K562 (cell line): ENCODE measurements at regions not wholly inside any gene's neighbourhood (a gene's known extent, or its start where the extent isn't known, plus 50 kb on each side); places are given as distances from the start of the nearest gene placed in this dataset.

Experiments used
- ATAC-seq: fragments of 200-7000 bp; cut with Tn5 transposase; 3 replicates; pipeline ENCODE4 v1.9.1; 2020; ENCODE audit warnings: moderate library complexity
- BruUV-seq: library from RNA; stranded (reverse); fragments of 400-500 nt; replicated peaks from 2 replicates; lab custom pipeline; 2021; lab: Mats Ljungman, UMichigan
- CTCF ChIA-PET: fragments of 300-600 bp; formaldehyde crosslinking; extraction: SDS; loops from one replicate; lab custom pipeline; 2021; ENCODE audit warnings: low intra/inter-chr PET ratio; lab: Yijun Ruan, JAX
- POLR2A ChIA-PET: fragments of 300-600, 350-650 bp; sonication (Branson Sonifier 250); formaldehyde crosslinking; extraction: SDS; loops from one replicate; lab custom pipeline; 2021; ENCODE audit warnings: antibody characterized with exemption, inconsistent platforms; lab: Yijun Ruan, JAX
- DNase-seq, 4 experiments: peaks; one replicate each; pipeline versions ENCODE4 v3.0.0 to v3.0.0-alpha.2; 2011 to 2018; ENCODE audit warnings: low spot score in 3 of 4, mixed read lengths in 3 of 4; ENCODE audit errors: extremely low read depth in 1 of 4
- FAIRE-seq: peaks from 2 replicates; lab custom pipeline; 2011; peaks lifted over from hg19 to GRCh38; lab: Jason Lieb, UNC
- H2AFZ ChIP-seq: 2 replicates; pipeline ENCODE4 v1.6.0; 2011; ENCODE audit warnings: low read depth, low read length, control low read depth, inconsistent platforms
- H3K27ac ChIP-seq: fragments of 200-600 bp; 3 replicates; pipeline ENCODE4 v1.8.0; 2011; ENCODE audit warnings: low read depth, mild to moderate bottlenecking, control low read depth, inconsistent platforms, low read length, moderate library complexity, mixed read lengths; ENCODE audit errors: extremely low read depth
- H3K27me3 ChIP-seq, 2 experiments: fragments of 300-600 bp in 1 of 2; 2 replicates in 1 of 2; 3 replicates in 1 of 2; pipeline versions ENCODE4 v1.6.0 to v1.8.0; 2011; ENCODE audit warnings: inconsistent platforms in 2 of 2, low read length in 2 of 2, mild to moderate bottlenecking in 1 of 2, mixed read lengths in 1 of 2, moderate library complexity in 1 of 2; ENCODE audit not compliant: control insufficient read depth in 2 of 2, insufficient read depth in 2 of 2
- H3K36me3 ChIP-seq: fragments of 300-600 bp; 3 replicates; pipeline ENCODE4 v1.8.0; 2011; ENCODE audit warnings: mild to moderate bottlenecking, low read length, inconsistent platforms; ENCODE audit not compliant: control insufficient read depth, insufficient read depth
- H3K4me1 ChIP-seq, 2 experiments: fragments of 200-600 bp in 1 of 2; replicated peaks in 1 of 2; 2 replicates in 1 of 2; 3 replicates in 1 of 2; pipeline versions ENCODE4 v1.5.1 to v1.8.0; 2011; ENCODE audit warnings: inconsistent platforms in 2 of 2, low read length in 2 of 2, mild to moderate bottlenecking in 1 of 2, mixed read lengths in 1 of 2, moderate library complexity in 1 of 2; ENCODE audit not compliant: control insufficient read depth in 2 of 2, insufficient read depth in 2 of 2
- H3K4me2 ChIP-seq: 2 replicates; pipeline ENCODE4 v1.6.1; 2011; ENCODE audit warnings: low read length, control low read depth, inconsistent platforms, mixed read lengths; ENCODE audit not compliant: insufficient read depth
- H3K4me3 ChIP-seq: fragments of 200-600 bp; sonication (generic), shearing (Covaris generic); 2 replicates; pipeline ENCODE4 v1.5.1; 2016; ENCODE audit warnings: control low read depth, inconsistent platforms
- H3K79me2 ChIP-seq: fragments of 200-600 bp; 3 replicates; pipeline ENCODE4 v1.8.0; 2011; ENCODE audit warnings: low read length, inconsistent platforms; ENCODE audit not compliant: control insufficient read depth, insufficient read depth
- H3K9ac ChIP-seq, 2 experiments: 2 replicates each; pipeline versions ENCODE4 v1.6.0 to v1.6.1; 2011; ENCODE audit warnings: low read depth in 2 of 2, low read length in 2 of 2, control low read depth in 1 of 2, inconsistent platforms in 1 of 2, mild to moderate bottlenecking in 1 of 2, mixed read lengths in 1 of 2; ENCODE audit not compliant: insufficient read depth in 1 of 2
- H3K9me1 ChIP-seq: one replicate; pipeline ENCODE4 v1.6.0; 2011; ENCODE audit warnings: inconsistent platforms, mild to moderate bottlenecking, low read length, moderate library complexity; ENCODE audit not compliant: control insufficient read depth, insufficient read depth
- H3K9me3 ChIP-seq: replicated peaks from 2 replicates; pipeline ENCODE4 v1.5.1; 2011; ENCODE audit warnings: low read depth, low read length, inconsistent platforms; ENCODE audit not compliant: control insufficient read depth, insufficient read depth
- H4K20me1 ChIP-seq: replicated peaks from 2 replicates; pipeline ENCODE4 v1.6.1; 2011; ENCODE audit warnings: low read length, inconsistent platforms, mixed read lengths; ENCODE audit not compliant: control insufficient read depth, insufficient read depth
- BHLHE40 ChIP-seq: IDR thresholded peaks from 2 replicates; pipeline ENCODE4 v1.6.1; 2011; ENCODE audit warnings: low read length, improper control_type of control experiment
- BRD9 ChIP-seq: fragments of 450-650 bp; IDR thresholded peaks from 2 replicates; pipeline ENCODE4 v1.6.1; 2018; ENCODE audit warnings: low read depth; ENCODE audit not compliant: partially characterized antibody
- EP400 ChIP-seq: fragments of 450-650 bp; IDR thresholded peaks from 2 replicates; pipeline ENCODE4 v1.6.1; 2017; ENCODE audit warnings: antibody characterized with exemption, mild to moderate bottlenecking, moderate library complexity
- FOSL1 ChIP-seq: fragments of 200-800 bp; sonication (Bioruptor generic); conservative IDR thresholded peaks from 2 replicates; pipeline ENCODE4 v1.6.1; 2016; ENCODE audit warnings: missing genetic modification characterization, missing compliant biosample characterization
- GATAD2A ChIP-seq: fragments of 450-650 bp; IDR thresholded peaks from 2 replicates; pipeline ENCODE4 v1.6.1; 2017
- HDAC8 ChIP-seq: fragments of 450-650 bp; IDR thresholded peaks from 2 replicates; pipeline ENCODE4 v1.6.1; 2016; ENCODE audit warnings: mild to moderate bottlenecking, missing genetic modification characterization, moderate library complexity, missing compliant biosample characterization
- NCOA4 ChIP-seq: fragments of 450-650 bp; IDR thresholded peaks from 2 replicates; pipeline ENCODE4 v1.6.1; 2018; ENCODE audit warnings: mild to moderate bottlenecking; ENCODE audit not compliant: partially characterized antibody
- PML ChIP-seq: IDR thresholded peaks from 2 replicates; pipeline ENCODE4 v1.6.1; 2012; ENCODE audit warnings: low read length, inconsistent platforms
- SAP30 ChIP-seq: fragments of 200-600 bp; sonication (generic); IDR thresholded peaks from 2 replicates; pipeline ENCODE4 v1.6.1; 2012; ENCODE audit warnings: borderline replicate concordance, low read depth, mild to moderate bottlenecking, moderate library complexity, low read length, control low read depth, inconsistent platforms; ENCODE audit not compliant: insufficient read depth, poor library complexity, severe bottlenecking
- SIX5 ChIP-seq, 2 experiments: IDR thresholded peaks; 2 replicates each; pipeline ENCODE4 v1.6.1; 2011; ENCODE audit warnings: low read length in 2 of 2, borderline replicate concordance in 1 of 2, low read depth in 1 of 2, mild to moderate bottlenecking in 1 of 2, moderate library complexity in 1 of 2; ENCODE audit not compliant: insufficient read depth in 1 of 2
- SMC3 ChIP-seq: conservative IDR thresholded peaks from 2 replicates; pipeline ENCODE4 v1.6.1; 2011; ENCODE audit warnings: low read depth, low read length, improper control_type of control experiment; ENCODE audit not compliant: insufficient read depth
- SPI1 ChIP-seq: IDR thresholded peaks from 2 replicates; pipeline ENCODE4 v1.6.1; 2011; ENCODE audit warnings: low read depth, low read length, control low read depth, borderline replicate concordance
- THRAP3 ChIP-seq: fragments of 450-650 bp; IDR thresholded peaks from 2 replicates; pipeline ENCODE4 v1.6.1; 2016; ENCODE audit warnings: mild to moderate bottlenecking, inconsistent platforms, borderline replicate concordance
- ZBED1 ChIP-seq: IDR thresholded peaks from 2 replicates; pipeline ENCODE4 v1.6.1; 2014
- ZNF717 ChIP-seq: fragments of 250-450 bp; sonication (Bioruptor Pico); IDR thresholded peaks from 2 replicates; pipeline ENCODE4 v1.5.0; 2021
- ZNF76 ChIP-seq: fragments of 250-450 bp; sonication (Bioruptor Pico); IDR thresholded peaks from 2 replicates; pipeline ENCODE4 v1.4.0; 2020; ENCODE audit warnings: mild to moderate bottlenecking, moderate library complexity, borderline replicate concordance
- WGBS: fragments of 100-300 bp; shearing (Covaris generic); methylation state at CpG from one replicate; pipeline ENCODE4 v1.1.6; 2016; ENCODE audit warnings: low coverage, mixed read lengths; ENCODE audit not compliant: insufficient coverage; ENCODE audit errors: missing lambda C conversion rate; 5-methylcytosine and 5-hydroxymethylcytosine counted together
- in situ Hi-C: fragments of 300-500 bp; cut with MboI; formaldehyde crosslinking; loops from 4 replicates; pipeline ENCODE4 v1.15.0; 2018; ENCODE audit warnings: inconsistent platforms, mixed read lengths
- intact Hi-C: fragments of 100-400 bp; cut with micrococcal nuclease; formaldehyde crosslinking; loops from 2 replicates; pipeline ENCODE4 v1.14.2; 2022
- TF ChIP-seq, protein P1 (sequence below): fragments of 250-450 bp; sonication (Bioruptor Pico); IDR thresholded peaks from 2 replicates; pipeline ENCODE4 v1.9.0; 2021; ENCODE audit warnings: mild to moderate bottlenecking, inconsistent platforms

DNA sequence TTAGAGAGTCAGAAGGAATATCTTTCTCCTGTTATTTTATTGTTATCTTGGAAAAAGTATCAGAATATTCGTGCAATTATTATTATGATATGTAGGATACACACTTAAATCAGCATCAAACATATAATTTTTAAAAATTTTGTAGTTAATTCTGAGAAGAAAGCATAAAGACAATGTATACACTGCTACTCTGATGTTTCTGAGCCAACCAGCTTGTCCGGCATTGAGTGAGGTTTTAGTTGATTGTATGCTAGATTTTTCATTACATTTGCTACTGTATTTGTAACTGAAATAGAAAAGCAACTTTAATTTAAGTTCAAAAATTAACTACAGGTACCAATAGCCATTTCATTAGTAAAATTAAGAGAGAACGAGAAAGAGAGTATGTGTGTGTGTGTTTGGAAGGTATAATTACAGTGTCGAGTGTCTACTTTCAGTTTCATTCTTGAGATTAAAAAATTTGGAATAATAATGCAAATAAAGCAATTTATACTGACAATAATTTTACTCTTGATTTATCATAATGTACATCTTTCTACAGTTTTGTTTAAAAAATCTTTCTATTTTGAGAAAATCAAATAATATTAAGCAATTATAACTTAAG, 160.4 kb upstream of the CDH12 start:
- ChIA-PET CTCF (no interaction called here), POLR2A (no interaction called here)
- no peak overlapping the region for H3K27ac ChIP-seq
- H2AFZ ChIP-seq: no peak overlapping the region
- H3K4me3 ChIP-seq: no peak overlapping the region
- no peak for DNase-seq
- no peaks in the 10 kb centered on the region for H4K20me1 ChIP-seq
- no peak overlapping the region for H3K9ac ChIP-seq
- BruUV-seq: no TSS peak
- H3K79me2 ChIP-seq: no peaks in the 10 kb centered on the region
- in situ Hi-C loops: no loop called here
- WGBS: 2% methylated on average over 4 of the region's 4 CpGs
- 0 out of 2 replicates have a peak, but pooled peaks cover 2% of the 10 kb centered on the region for H3K9me3 ChIP-seq
- intact Hi-C loops: no loop called here
- H3K27me3 ChIP-seq: no peaks in the 10 kb centered on the region
- H3K4me1 ChIP-seq: no peaks in the 10 kb centered on the region
- H3K4me2 ChIP-seq: no peak overlapping the region
- no peak for FAIRE-seq
- no peaks in the 10 kb centered on the region for H3K36me3 ChIP-seq
- H3K9me1 ChIP-seq: no peaks in the 10 kb centered on the region
- TF ChIP-seq BRD9 (no peak), BHLHE40 (no peak)
- ATAC-seq: no peak

DNA sequence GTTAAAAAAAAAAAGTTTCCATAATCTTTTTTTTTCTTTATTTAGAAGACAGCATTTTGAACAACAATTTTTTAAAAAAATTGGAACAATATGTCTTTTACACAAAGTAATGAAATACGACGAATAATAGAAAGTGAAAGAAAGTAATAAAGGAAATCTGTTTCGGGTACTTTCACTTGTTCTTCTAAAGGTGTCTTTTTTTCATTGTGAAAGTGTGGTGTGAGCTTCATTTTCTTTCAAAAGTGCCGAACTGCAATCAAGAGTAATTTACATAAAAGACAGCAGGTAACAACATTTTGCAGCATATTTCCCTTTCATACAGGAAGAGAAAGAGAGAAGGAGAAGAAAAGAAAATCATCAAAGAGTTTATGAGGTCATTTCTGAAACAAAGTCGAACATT, 159.7 kb upstream of the CDH12 start:
- ATAC-seq: no peak
- Histone ChIP-seq H2AFZ (no peak overlapping the region), H3K79me2 (no peaks in the 10 kb centered on the region), H3K9me1 (no peaks in the 10 kb centered on the region), H3K9me3 (0 out of 2 replicates have a peak, but pooled peaks cover 3% of the 10 kb centered on the region), H3K36me3 (no peaks in the 10 kb centered on the region), H3K9ac (no peak overlapping the region), H3K27ac (no peak overlapping the region), H3K4me1 (no peaks in the 10 kb centered on the region), H4K20me1 (no peaks in the 10 kb centered on the region), H3K27me3 (no peaks in the 10 kb centered on the region), H3K4me3 (no peak overlapping the region), H3K4me2 (no peak overlapping the region)
- ChIA-PET POLR2A (no interaction called here), CTCF (no interaction called here)
- no TSS peak for BruUV-seq
- DNase-seq: no peak
- in situ Hi-C loops (no loop called here), intact Hi-C loops (no loop called here)
- no peak for FAIRE-seq
- whole genome bisulfite sequencing: 0% methylated on average over 5 of the region's 5 CpGs
- no peak for TF ChIP-seq FOSL1 (tag)
- no peak for TF ChIP-seq HDAC8 (tag)
- TF ChIP-seq THRAP3: no peak
- no peak for TF ChIP-seq SIX5 (IDR thresholded peaks at IDR 0.05; ENCODE audit: borderline replicate concordance in 1 of 2, insufficient read depth in 1 of 2, low read depth in 1 of 2, low read length in 2 of 2)
- no peak for TF ChIP-seq ZNF76 (CRISPR knock-in tag)
- TF ChIP-seq NCOA4: no peak
- TF ChIP-seq SPI1: no peak
- no peak for TF ChIP-seq ZNF717 (CRISPR knock-in tag)
- no peak for TF ChIP-seq SMC3
- no peak for TF ChIP-seq PML
- no peak for TF ChIP-seq GATAD2A
- TF ChIP-seq ZBED1: no peak
- no peak for TF ChIP-seq EP400
- no peak for TF ChIP-seq SAP30
- TF ChIP-seq, protein P1, sequence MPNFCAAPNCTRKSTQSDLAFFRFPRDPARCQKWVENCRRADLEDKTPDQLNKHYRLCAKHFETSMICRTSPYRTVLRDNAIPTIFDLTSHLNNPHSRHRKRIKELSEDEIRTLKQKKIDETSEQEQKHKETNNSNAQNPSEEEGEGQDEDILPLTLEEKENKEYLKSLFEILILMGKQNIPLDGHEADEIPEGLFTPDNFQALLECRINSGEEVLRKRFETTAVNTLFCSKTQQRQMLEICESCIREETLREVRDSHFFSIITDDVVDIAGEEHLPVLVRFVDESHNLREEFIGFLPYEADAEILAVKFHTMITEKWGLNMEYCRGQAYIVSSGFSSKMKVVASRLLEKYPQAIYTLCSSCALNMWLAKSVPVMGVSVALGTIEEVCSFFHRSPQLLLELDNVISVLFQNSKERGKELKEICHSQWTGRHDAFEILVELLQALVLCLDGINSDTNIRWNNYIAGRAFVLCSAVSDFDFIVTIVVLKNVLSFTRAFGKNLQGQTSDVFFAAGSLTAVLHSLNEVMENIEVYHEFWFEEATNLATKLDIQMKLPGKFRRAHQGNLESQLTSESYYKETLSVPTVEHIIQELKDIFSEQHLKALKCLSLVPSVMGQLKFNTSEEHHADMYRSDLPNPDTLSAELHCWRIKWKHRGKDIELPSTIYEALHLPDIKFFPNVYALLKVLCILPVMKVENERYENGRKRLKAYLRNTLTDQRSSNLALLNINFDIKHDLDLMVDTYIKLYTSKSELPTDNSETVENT (CRISPR knock-in tag): no peak
